IPS-15b (cell line): ENCODE measurements at regions not wholly inside any gene's neighbourhood (a gene's known extent, or its start where the extent isn't known, plus 50 kb on each side); places are given as distances from the start of the nearest gene placed in this dataset.

Experiments
- H3K27me3 ChIP-seq: one replicate; pipeline ENCODE4 v1.6.1; 2013; ENCODE audit warnings: low read length; ENCODE audit not compliant: control insufficient read depth, insufficient read depth
- H3K36me3 ChIP-seq: one replicate; pipeline ENCODE4 v1.6.1; 2013; ENCODE audit warnings: low read length; ENCODE audit not compliant: control insufficient read depth, insufficient read depth
- H3K4me1 ChIP-seq: one replicate; pipeline ENCODE4 v1.6.1; 2013; ENCODE audit warnings: mild to moderate bottlenecking, low read length; ENCODE audit not compliant: control insufficient read depth, insufficient read depth
- H3K4me3 ChIP-seq: one replicate; pipeline ENCODE4 v1.5.1; 2013; ENCODE audit warnings: low read depth, low read length
- H3K9ac ChIP-seq: one replicate; pipeline ENCODE4 v1.6.1; 2013; ENCODE audit warnings: low read depth, mild to moderate bottlenecking, low read length
- H3K9me3 ChIP-seq: one replicate; pipeline ENCODE4 v1.6.1; 2013; ENCODE audit warnings: mild to moderate bottlenecking, low read length; ENCODE audit not compliant: control insufficient read depth, insufficient read depth

DNA sequence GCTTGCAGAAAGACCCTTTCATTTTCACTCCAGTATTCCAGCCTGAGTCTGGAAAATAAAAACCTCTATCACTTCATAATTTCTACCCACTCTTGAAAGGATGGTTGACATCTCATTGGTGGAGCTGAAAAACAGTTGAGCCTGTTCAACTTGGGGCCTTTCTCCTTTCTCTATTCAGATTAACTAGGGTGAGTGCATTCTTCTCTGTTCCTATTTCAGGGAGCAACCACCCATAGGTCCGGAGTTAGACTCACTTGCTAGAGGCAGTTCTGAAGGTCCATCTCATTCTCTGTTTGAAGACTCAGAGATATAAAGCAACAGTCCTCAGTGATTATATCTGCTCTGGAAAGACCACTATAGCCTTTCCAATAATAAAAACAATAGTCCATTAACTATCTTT is 167.9 kb upstream of the SPOPL start:
- H3K36me3 ChIP-seq: no peaks in the 10 kb centered on the region
- H3K4me1 ChIP-seq: no peaks in the 10 kb centered on the region
- H3K27me3 ChIP-seq: no peaks in the 10 kb centered on the region
- no peak overlapping the region for H3K9ac ChIP-seq
- H3K4me3 ChIP-seq: no peak overlapping the region
- no peaks in the 10 kb centered on the region for H3K9me3 ChIP-seq

DNA sequence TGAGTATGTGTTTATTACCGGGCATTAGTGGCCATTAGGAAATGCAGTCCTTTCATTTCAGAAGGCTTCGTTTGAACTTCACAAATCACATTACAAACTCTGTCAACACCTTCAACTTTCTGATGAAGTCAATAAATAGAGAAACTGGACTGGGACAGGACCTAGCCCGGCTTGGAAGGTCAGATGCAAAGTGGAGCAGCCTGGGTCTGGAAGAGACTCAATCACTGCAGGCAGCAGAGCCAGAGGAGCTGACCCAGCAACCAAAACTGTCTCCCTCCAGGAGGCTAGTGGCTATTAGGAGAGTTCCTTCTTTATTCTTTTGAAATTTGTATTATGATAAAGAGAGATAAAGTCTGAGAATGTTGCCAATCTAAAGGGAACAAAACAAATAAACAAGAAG is 167.2 kb upstream of the SPOPL start:
- no peak overlapping the region for H3K9ac ChIP-seq
- H3K9me3 ChIP-seq: no peaks in the 10 kb centered on the region
- H3K36me3 ChIP-seq: no peaks in the 10 kb centered on the region
- H3K27me3 ChIP-seq: no peaks in the 10 kb centered on the region
- H3K4me1 ChIP-seq: no peaks in the 10 kb centered on the region
- no peak overlapping the region for H3K4me3 ChIP-seq

DNA sequence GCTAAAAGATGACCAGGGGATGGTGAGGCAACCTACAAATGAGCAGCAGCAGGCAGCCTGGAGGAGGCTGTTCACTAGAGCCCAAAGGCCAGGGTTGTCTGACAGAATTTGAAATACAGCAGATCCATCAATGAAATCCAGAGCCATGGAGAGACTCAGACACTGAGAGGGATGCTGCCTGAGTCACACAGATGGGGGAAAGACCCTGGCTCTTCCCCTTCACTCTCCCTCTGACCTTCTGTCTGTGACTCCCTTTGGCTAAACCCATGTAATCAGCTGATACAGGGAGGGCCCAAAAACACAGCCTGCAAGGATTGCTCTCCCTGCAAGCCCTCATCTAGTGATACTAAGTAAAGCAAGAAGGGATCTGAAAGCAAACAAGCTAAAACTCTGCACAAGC is 166.5 kb upstream of the SPOPL start:
- Histone ChIP-seq H3K27me3 (no peaks in the 10 kb centered on the region), H3K4me3 (no peak overlapping the region), H3K9ac (no peak overlapping the region), H3K4me1 (no peaks in the 10 kb centered on the region), H3K36me3 (no peaks in the 10 kb centered on the region), H3K9me3 (no peaks in the 10 kb centered on the region)

DNA sequence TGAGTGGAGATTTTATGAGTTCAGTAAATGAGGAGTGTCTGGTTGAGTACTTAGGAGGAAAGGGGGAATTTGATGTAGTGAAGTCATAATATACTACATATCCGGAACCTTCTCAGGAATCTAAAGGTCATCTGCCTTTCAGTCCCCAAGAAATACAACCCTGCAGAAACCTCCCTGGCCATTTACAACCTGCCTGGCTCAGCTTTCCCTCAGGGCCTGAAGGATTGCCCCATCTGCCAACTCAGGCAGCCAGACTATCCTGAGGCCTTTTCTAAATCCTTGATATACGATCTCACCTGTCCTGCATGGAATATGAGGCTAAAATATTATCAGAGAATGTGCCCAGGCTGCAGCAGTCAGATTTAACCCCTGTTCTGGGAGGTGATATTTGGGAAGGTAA is 165.4 kb upstream of the SPOPL start:
- H3K4me1 ChIP-seq: no peaks in the 10 kb centered on the region

DNA sequence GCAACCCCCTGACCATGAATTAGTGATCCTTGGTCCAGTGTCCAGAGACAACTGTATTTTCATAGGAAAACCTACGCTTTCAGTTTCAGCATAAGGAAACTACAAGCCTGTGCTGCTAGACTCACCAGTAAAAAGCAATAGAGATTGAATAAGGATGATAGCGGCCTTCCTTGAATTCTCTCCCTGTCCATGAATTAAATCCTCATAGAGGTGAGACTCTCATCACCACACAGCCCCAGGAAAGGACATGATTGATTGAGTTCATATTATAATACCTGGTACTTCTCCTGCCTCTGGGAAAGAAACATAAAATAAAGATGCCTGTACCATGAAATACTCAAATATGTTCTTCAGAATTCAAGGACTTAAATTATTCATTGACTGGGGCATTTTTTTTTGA is 146.3 kb upstream of the SPOPL start:
- no peaks in the 10 kb centered on the region for H3K27me3 ChIP-seq
- H3K4me3 ChIP-seq: no peak overlapping the region

More for the DNA sequence above, 165.4 kb upstream of the SPOPL start:
- H3K4me3 ChIP-seq: no peak overlapping the region
- H3K36me3 ChIP-seq: no peaks in the 10 kb centered on the region
- H3K27me3 ChIP-seq: no peaks in the 10 kb centered on the region
- H3K9ac ChIP-seq: no peak overlapping the region
- no peaks in the 10 kb centered on the region for H3K9me3 ChIP-seq

DNA sequence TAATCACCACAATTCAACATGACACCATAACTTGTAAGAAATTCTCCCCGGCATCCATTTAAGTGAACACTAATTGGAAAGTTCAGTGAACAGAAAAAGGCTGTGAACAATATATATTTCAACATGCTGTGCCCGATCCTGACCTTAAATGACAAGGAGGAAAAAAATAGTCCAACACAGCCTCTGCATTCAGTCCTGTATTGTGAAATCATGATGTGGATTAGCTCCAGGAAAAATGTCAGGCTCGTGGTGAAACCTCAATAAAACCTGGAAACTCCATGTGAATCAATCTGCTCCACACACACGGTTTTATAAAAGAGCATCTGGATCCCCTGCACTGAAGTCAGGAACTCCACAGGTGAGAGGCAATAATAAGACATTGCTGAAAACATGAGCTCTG is 145.4 kb upstream of the SPOPL start:
- H3K4me3 ChIP-seq: no peak overlapping the region
- H3K27me3 ChIP-seq: no peaks in the 10 kb centered on the region
- no peaks in the 10 kb centered on the region for H3K9me3 ChIP-seq
- H3K36me3 ChIP-seq: no peaks in the 10 kb centered on the region
- H3K9ac ChIP-seq: no peak overlapping the region
- no peaks in the 10 kb centered on the region for H3K4me1 ChIP-seq

More for the DNA sequence above, 146.3 kb upstream of the SPOPL start:
- H3K9ac ChIP-seq: no peak overlapping the region
- no peaks in the 10 kb centered on the region for H3K9me3 ChIP-seq
- H3K36me3 ChIP-seq: no peaks in the 10 kb centered on the region
- no peaks in the 10 kb centered on the region for H3K4me1 ChIP-seq

DNA sequence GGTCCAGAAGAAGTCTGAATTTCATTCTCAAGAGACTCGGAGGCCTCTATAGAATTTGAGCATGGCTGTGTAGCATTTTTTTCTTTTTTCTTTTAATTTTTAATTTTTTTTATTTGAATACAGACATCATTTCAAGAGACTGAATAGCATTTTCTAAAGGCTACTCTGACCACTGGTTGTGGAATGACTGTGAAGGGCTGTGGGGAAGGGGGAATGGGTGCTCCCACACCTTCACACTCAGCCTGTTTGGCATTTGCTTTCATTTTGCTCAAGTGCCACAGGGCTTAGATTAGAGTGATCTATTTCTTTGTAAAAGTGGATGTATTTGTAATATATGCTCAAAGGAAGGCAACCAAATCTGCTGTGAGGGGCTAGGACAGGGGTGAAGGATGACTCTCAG is 142.0 kb upstream of the SPOPL start:
- H3K4me1 ChIP-seq: no peaks in the 10 kb centered on the region

DNA sequence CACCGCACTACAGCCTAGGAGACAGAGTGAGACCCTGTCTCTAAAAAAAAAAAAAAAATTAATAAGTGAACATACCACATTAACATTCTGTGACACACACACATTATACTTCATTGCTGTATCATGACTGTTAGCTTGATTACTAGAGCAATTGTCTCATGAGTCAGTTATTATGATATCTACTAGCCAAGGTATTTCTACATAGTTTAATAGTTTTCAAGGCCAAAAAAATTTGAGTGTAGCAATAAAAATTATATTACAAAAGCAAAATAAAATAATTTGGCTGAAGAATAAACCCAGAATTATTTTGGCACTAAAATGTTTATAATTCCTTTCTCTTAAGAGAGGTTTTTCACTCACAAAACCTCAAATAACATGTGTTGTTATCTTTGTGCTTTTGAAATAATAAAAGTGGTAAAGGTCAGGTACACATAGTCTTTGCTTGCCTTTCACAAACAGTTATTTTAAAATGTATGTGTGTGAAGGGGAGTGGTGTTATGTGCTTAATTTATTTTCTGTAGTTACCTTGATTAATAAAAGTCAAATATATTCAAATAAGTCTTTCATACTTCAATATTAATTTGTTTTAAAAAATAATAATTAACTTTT is 136.9 kb upstream of the SPOPL start:
- no peaks in the 10 kb centered on the region for H3K9me3 ChIP-seq
- no peak overlapping the region for H3K9ac ChIP-seq
- no peaks in the 10 kb centered on the region for H3K36me3 ChIP-seq
- H3K4me3 ChIP-seq: no peak overlapping the region
- no peaks in the 10 kb centered on the region for H3K27me3 ChIP-seq
- H3K4me1 ChIP-seq: no peaks in the 10 kb centered on the region

More for the DNA sequence above, 142.0 kb upstream of the SPOPL start:
- no peak overlapping the region for H3K9ac ChIP-seq
- no peaks in the 10 kb centered on the region for H3K36me3 ChIP-seq
- H3K4me3 ChIP-seq: no peak overlapping the region
- no peaks in the 10 kb centered on the region for H3K9me3 ChIP-seq
- H3K27me3 ChIP-seq: no peaks in the 10 kb centered on the region

DNA sequence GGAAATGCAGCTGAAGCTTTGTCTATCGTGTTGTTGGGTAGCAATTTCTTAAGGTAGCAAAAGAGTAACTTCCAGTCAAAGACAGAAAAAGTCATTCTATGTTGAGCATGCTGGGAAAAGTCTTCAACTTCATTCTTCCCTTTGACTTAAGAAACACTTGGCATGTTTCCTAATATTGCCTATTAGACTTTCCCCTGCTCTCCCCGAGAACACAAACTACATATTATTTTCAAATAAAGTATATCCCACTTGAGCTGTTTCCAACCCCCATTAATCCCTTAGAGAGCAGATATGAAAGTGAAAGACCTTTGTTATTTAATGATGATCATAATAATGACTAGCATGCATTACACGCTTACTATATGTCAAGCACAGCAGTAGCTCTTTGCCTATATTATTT is 136.0 kb upstream of the SPOPL start:
- no peaks in the 10 kb centered on the region for H3K9me3 ChIP-seq
- no peak overlapping the region for H3K9ac ChIP-seq
- no peaks in the 10 kb centered on the region for H3K36me3 ChIP-seq
- no peaks in the 10 kb centered on the region for H3K27me3 ChIP-seq
- no peak overlapping the region for H3K4me3 ChIP-seq
- no peaks in the 10 kb centered on the region for H3K4me1 ChIP-seq

DNA sequence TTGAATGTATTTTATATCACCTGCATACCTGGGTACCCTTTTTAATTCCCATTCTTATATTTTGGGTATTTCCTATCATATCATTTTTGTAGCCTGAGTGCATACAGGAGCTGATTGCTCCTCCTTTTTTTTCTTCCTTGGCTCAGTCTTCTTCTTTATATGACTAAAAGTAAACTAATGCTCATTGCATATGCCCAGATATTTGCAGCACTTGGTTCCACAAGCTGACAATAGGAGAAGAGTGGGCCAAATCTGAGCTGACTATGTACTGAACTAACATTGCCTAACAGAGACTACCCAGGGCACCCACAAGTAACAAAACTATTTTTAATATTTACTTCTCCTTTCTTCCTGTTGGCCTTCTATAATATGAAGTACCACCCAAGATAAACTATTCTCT is 131.7 kb upstream of the SPOPL start:
- H3K27me3 ChIP-seq: no peaks in the 10 kb centered on the region

DNA sequence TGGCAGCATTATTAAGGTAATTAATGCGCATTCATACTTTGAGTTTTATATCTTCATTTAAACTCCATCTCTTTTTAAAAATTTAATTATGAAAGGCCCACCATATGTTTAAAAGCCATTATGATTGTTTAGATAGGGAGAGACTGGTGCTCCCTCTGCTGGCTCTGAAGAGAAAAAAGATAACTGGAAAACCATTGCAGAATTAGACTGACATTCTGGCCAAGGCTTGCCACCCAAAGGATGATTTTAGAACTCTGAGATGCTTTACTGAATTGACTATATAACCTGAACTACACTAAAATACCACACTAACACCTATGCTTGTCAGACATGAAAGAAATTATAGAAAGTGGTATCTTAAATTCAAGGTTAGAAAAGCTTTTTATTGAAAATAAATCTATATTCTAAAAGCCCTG is 127.6 kb upstream of the SPOPL start:
- H3K27me3 ChIP-seq: no peaks in the 10 kb centered on the region
- no peaks in the 10 kb centered on the region for H3K4me1 ChIP-seq
- no peaks in the 10 kb centered on the region for H3K9me3 ChIP-seq
- H3K4me3 ChIP-seq: no peak overlapping the region
- H3K9ac ChIP-seq: no peak overlapping the region
- H3K36me3 ChIP-seq: no peaks in the 10 kb centered on the region

More for the DNA sequence above, 131.7 kb upstream of the SPOPL start:
- Histone ChIP-seq H3K9ac (no peak overlapping the region), H3K4me1 (no peaks in the 10 kb centered on the region), H3K9me3 (no peaks in the 10 kb centered on the region), H3K4me3 (no peak overlapping the region), H3K36me3 (no peaks in the 10 kb centered on the region)

DNA sequence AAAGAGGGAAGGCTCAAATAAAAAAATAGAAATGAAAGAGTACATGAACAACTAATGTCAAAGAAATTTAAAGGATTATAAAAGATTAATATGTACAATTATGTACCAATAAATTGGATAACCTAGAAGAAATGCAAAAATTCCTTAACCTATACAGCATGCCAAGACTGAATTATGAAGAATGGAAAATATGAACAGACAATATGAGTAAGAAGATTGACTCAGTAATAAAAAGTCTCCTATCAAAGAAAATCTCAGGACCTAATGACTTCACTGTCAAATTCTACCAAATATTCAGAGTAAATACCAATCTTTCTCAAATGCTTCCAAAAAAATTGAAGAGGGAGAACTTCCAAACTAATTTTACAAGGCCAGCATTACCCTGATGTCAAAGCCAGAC is 120.2 kb upstream of the SPOPL start:
- no peak overlapping the region for H3K4me3 ChIP-seq
- H3K27me3 ChIP-seq: no peaks in the 10 kb centered on the region
- H3K36me3 ChIP-seq: no peaks in the 10 kb centered on the region
- no peaks in the 10 kb centered on the region for H3K4me1 ChIP-seq
- no peaks in the 10 kb centered on the region for H3K9me3 ChIP-seq
- H3K9ac ChIP-seq: no peak overlapping the region
